HG03565 (cell line): ENCODE measurements at regions not wholly inside any gene's neighbourhood (a gene's known extent, or its start where the extent isn't known, plus 50 kb on each side); places are given as distances from the start of the nearest gene placed in this dataset.

Experiments used
- ATAC-seq: cut with Tn5 transposase; IDR thresholded peaks from one replicate; pipeline ENCODE4 v1.9.1; 2021; ENCODE audit warnings: mild to moderate bottlenecking, moderate library complexity; ENCODE audit not compliant: unreplicated experiment

- no peak for ATAC-seq
Observed at GRCh38 chr13:77480066-77480465, 55.4 kb upstream of the SCEL start.

- no peak for ATAC-seq
Observed at GRCh38 chr13:77479326-77479725, 56.2 kb upstream of the SCEL start.

GRCh38 chr13:77477299-77477848 lies 58.1 kb upstream of the SCEL start:
- no peak for ATAC-seq

- ATAC-seq, result no peak
Observed at GRCh38 chr13:77476456-77476855, 59.0 kb upstream of the SCEL start.

GRCh38 chr13:77475345-77476084 lies 60.0 kb upstream of the SCEL start:
- no peak for ATAC-seq

GRCh38 chr13:77470986-77471385 lies 64.5 kb upstream of the SCEL start:
- no peak for ATAC-seq

- ATAC-seq, result no peak
Observed at GRCh38 chr13:77466753-77467422, 68.6 kb upstream of the SCEL start.

- no peak for ATAC-seq
Observed at GRCh38 chr13:77465603-77466195, 69.8 kb upstream of the SCEL start.

GRCh38 chr13:77460195-77460594 lies 75.3 kb upstream of the SCEL start:
- peak; percentile 82 for ATAC-seq

GRCh38 chr13:77459592-77459991 lies 75.9 kb upstream of the SCEL start:
- ATAC-seq, result no peak

GRCh38 chr13:77458736-77459135 lies 76.8 kb upstream of the SCEL start:
- no peak for ATAC-seq

- no peak for ATAC-seq
Observed at GRCh38 chr13:77457966-77458365, 77.5 kb upstream of the SCEL start.

GRCh38 chr13:77456271-77456670 lies 79.2 kb upstream of the SCEL start:
- no peak for ATAC-seq

- ATAC-seq, result no peak
Observed at GRCh38 chr13:77449265-77449664, 86.2 kb upstream of the SCEL start.

GRCh38 chr13:77448689-77449088 lies 86.8 kb upstream of the SCEL start:
- ATAC-seq, result no peak

- no peak for ATAC-seq
Observed at GRCh38 chr13:77443511-77443910, 92.0 kb upstream of the SCEL start.

- no peak for ATAC-seq
Observed at GRCh38 chr13:77437267-77437666, 98.2 kb upstream of the SCEL start.

- ATAC-seq, result no peak
Observed at GRCh38 chr13:77434289-77434688, 101.2 kb upstream of the SCEL start.

GRCh38 chr13:77431449-77431848 lies 104.1 kb upstream of the SCEL start:
- no peak for ATAC-seq

GRCh38 chr13:77430377-77430951 lies 103.6 kb upstream of the MYCBP2 start:
- ATAC-seq, result peak; percentile 36

- ATAC-seq, result peak; percentile 67
Observed at GRCh38 chr13:77429320-77430142, 102.6 kb upstream of the MYCBP2 start.
